Hematopoietic multipotent progenitor cell treated with erythropoietin and hydrocortisone succinate and interleukin-3 and kit ligand, for 6 days (in vitro differentiated cells): ENCODE measurements at regions not wholly inside any gene's neighbourhood (a gene's known extent, or its start where the extent isn't known, plus 50 kb on each side); places are given as distances from the start of the nearest gene placed in this dataset.
"Not testable (repeated sequence)": the region's sequence is repeated elsewhere in the genome, so short reads cannot be mapped to it uniquely, and the experiment has no call there.

Source experiments
- DNase-seq: peaks from one replicate; pipeline ENCODE4 v3.0.0-alpha.2; 2015

- DNase-seq = no peak
Observed at GRCh38 chr9:71504636-71505035, 263.7 kb downstream of the CEMIP2 start.

- DNase-seq = no peak
Observed at GRCh38 chr9:71498691-71499090, 269.6 kb downstream of the CEMIP2 start.

GRCh38 chr9:71490810-71491209, 277.5 kb downstream of the CEMIP2 start:
- DNase-seq = peak; percentile 9

GRCh38 chr9:71487061-71487460, 281.3 kb downstream of the CEMIP2 start:
- no peak for DNase-seq

- DNase-seq = no peak
Observed at GRCh38 chr9:71485326-71485725, 283.0 kb downstream of the CEMIP2 start.

GRCh38 chr9:71483436-71483835, 284.9 kb downstream of the CEMIP2 start:
- DNase-seq = no peak

- DNase-seq = no peak
Observed at GRCh38 chr9:71479621-71480020, 288.7 kb downstream of the CEMIP2 start.

GRCh38 chr9:71472400-71472799, 295.9 kb downstream of the CEMIP2 start:
- DNase-seq = no peak

GRCh38 chr9:71465392-71465791, 302.9 kb downstream of the CEMIP2 start:
- no peak for DNase-seq

- DNase-seq = no peak
Observed at GRCh38 chr9:71459082-71459481, 309.2 kb downstream of the CEMIP2 start.

- DNase-seq = peak; percentile 76
Observed at GRCh38 chr9:71446473-71447411, 321.6 kb downstream of the CEMIP2 start.

GRCh38 chr9:71446106-71446472, 322.2 kb downstream of the CEMIP2 start:
- no peak for DNase-seq

GRCh38 chr9:71442937-71443336, 321.5 kb upstream of the TRPM3 start:
- no peak for DNase-seq

- no peak for DNase-seq
Observed at GRCh38 chr9:71441266-71441665, 319.8 kb upstream of the TRPM3 start.

GRCh38 chr9:71431931-71432330, 310.5 kb upstream of the TRPM3 start:
- no peak for DNase-seq

GRCh38 chr9:71407341-71407740, 285.9 kb upstream of the TRPM3 start:
- not testable (repeated sequence) for DNase-seq

- no peak for DNase-seq
Observed at GRCh38 chr9:71403106-71403505, 281.7 kb upstream of the TRPM3 start.

- DNase-seq = no peak
Observed at GRCh38 chr9:71393005-71393404, 271.6 kb upstream of the TRPM3 start.

GRCh38 chr9:71384343-71384742, 262.9 kb upstream of the TRPM3 start:
- no peak for DNase-seq

- DNase-seq = no peak
Observed at GRCh38 chr9:71383308-71383940, 262.0 kb upstream of the TRPM3 start.

- no peak for DNase-seq
Observed at GRCh38 chr9:71368157-71368556, 246.7 kb upstream of the TRPM3 start.

GRCh38 chr9:71364186-71364955, 242.9 kb upstream of the TRPM3 start:
- no peak for DNase-seq

GRCh38 chr9:71363286-71363961, 242.0 kb upstream of the TRPM3 start:
- no peak for DNase-seq
